ENCODE measurements at regions not wholly inside any gene's neighbourhood (a gene's known extent, or its start where the extent isn't known, plus 50 kb on each side); places are given as distances from the start of the nearest gene placed in this dataset.

- H3K4me1 ChIP-seq (ENCODE audit: insufficient read depth, low read length), result peaks cover 14% of the 10 kb centered on the region; the same call in 1 of the 2 replicates
- H3K9ac ChIP-seq (ENCODE audit: low read depth, low read length), result no peak overlapping the region
- no peaks in the 10 kb centered on the region for H3K36me3 ChIP-seq (ENCODE audit: insufficient read depth, low read length)
- no peaks in the 10 kb centered on the region for H3K9me3 ChIP-seq (ENCODE audit: control insufficient read depth, insufficient read depth, low read length)
Measured at GRCh38 chr3:72448375-72448823, 399.8 kb downstream of the SHQ1 start.

- no peaks in the 10 kb centered on the region for H3K9me3 ChIP-seq (ENCODE audit: control insufficient read depth, insufficient read depth, low read length)
- peak overlapping the region; percentile 51 for H3K9ac ChIP-seq (ENCODE audit: low read depth, low read length)
- H3K36me3 ChIP-seq (ENCODE audit: insufficient read depth, low read length), result no peaks in the 10 kb centered on the region; the same call in 1 of the 2 replicates
- H3K4me1 ChIP-seq (ENCODE audit: insufficient read depth, low read length), result peaks cover 22% of the 10 kb centered on the region
Measured at GRCh38 chr3:72447059-72447946, 400.9 kb downstream of the SHQ1 start.

- H3K4me1 ChIP-seq (ENCODE audit: insufficient read depth, low read length), result peaks cover 31% of the 10 kb centered on the region
- H3K9ac ChIP-seq (ENCODE audit: low read depth, low read length), result peak within 1 kb of the TSS; percentile 99
- no peaks in the 10 kb centered on the region for H3K9me3 ChIP-seq (ENCODE audit: control insufficient read depth, insufficient read depth, low read length)
- H3K36me3 ChIP-seq (ENCODE audit: insufficient read depth, low read length), result no peaks in the 10 kb centered on the region; the same call in 1 of the 2 replicates
Measured at GRCh38 chr3:72446218-72447058, 401.8 kb downstream of the SHQ1 start, which contains the start of gene RYBP. Gene RYBP, minus strand, starts transcription at chr3:72446621.

- no peaks in the 10 kb centered on the region; the same call in 1 of the 2 replicates for H3K36me3 ChIP-seq (ENCODE audit: insufficient read depth, low read length)
- H3K4me1 ChIP-seq (ENCODE audit: insufficient read depth, low read length), result peaks cover 35% of the 10 kb centered on the region
- H3K9ac ChIP-seq (ENCODE audit: low read depth, low read length), result peak overlapping the region; percentile 99
- no peaks in the 10 kb centered on the region for H3K9me3 ChIP-seq (ENCODE audit: control insufficient read depth, insufficient read depth, low read length)
Measured at GRCh38 chr3:72445827-72446217, 402.4 kb downstream of the SHQ1 start.

- H3K9ac ChIP-seq (ENCODE audit: low read depth, low read length), result peak overlapping the region; percentile 14; the same call in 1 of the 2 replicates
- no peaks in the 10 kb centered on the region for H3K9me3 ChIP-seq (ENCODE audit: control insufficient read depth, insufficient read depth, low read length)
- H3K4me1 ChIP-seq (ENCODE audit: insufficient read depth, low read length), result peaks cover 35% of the 10 kb centered on the region
- peaks cover 2% of the 10 kb centered on the region; the same call in 1 of the 2 replicates for H3K36me3 ChIP-seq (ENCODE audit: insufficient read depth, low read length)
Measured at GRCh38 chr3:72444656-72445223, 403.5 kb downstream of the SHQ1 start.

- no peaks in the 10 kb centered on the region for H3K9me3 ChIP-seq (ENCODE audit: control insufficient read depth, insufficient read depth, low read length)
- H3K36me3 ChIP-seq (ENCODE audit: insufficient read depth, low read length), result peaks cover 7% of the 10 kb centered on the region; the same call in 1 of the 2 replicates
- H3K9ac ChIP-seq (ENCODE audit: low read depth, low read length), result no peak overlapping the region
- peaks cover 32% of the 10 kb centered on the region for H3K4me1 ChIP-seq (ENCODE audit: insufficient read depth, low read length)
Measured at GRCh38 chr3:72442759-72443158, 405.5 kb downstream of the SHQ1 start.

- no peak overlapping the region for H3K9ac ChIP-seq (ENCODE audit: low read depth, low read length)
- H3K36me3 ChIP-seq (ENCODE audit: insufficient read depth, low read length), result peaks cover 7% of the 10 kb centered on the region; the same call in 1 of the 2 replicates
- H3K4me1 ChIP-seq (ENCODE audit: insufficient read depth, low read length), result peaks cover 32% of the 10 kb centered on the region
- H3K9me3 ChIP-seq (ENCODE audit: control insufficient read depth, insufficient read depth, low read length), result no peaks in the 10 kb centered on the region
Measured at GRCh38 chr3:72441284-72441994, 406.8 kb downstream of the SHQ1 start.

GRCh38 chr3:72440491-72440890 lies 407.8 kb downstream of the SHQ1 start:
- peaks cover 7% of the 10 kb centered on the region; the same call in 1 of the 2 replicates for H3K36me3 ChIP-seq (ENCODE audit: insufficient read depth, low read length)
- no peaks in the 10 kb centered on the region for H3K9me3 ChIP-seq (ENCODE audit: control insufficient read depth, insufficient read depth, low read length)
- H3K9ac ChIP-seq (ENCODE audit: low read depth, low read length), result no peak overlapping the region
- H3K4me1 ChIP-seq (ENCODE audit: insufficient read depth, low read length), result peaks cover 32% of the 10 kb centered on the region

- no peak overlapping the region for H3K9ac ChIP-seq (ENCODE audit: low read depth, low read length)
Measured at GRCh38 chr3:72439321-72440183, 408.7 kb downstream of the SHQ1 start.

GRCh38 chr3:72437661-72438406 lies 410.4 kb downstream of the SHQ1 start:
- H3K36me3 ChIP-seq (ENCODE audit: insufficient read depth, low read length), result peaks cover 7% of the 10 kb centered on the region; the same call in 1 of the 2 replicates
- no peaks in the 10 kb centered on the region for H3K9me3 ChIP-seq (ENCODE audit: control insufficient read depth, insufficient read depth, low read length)
- H3K9ac ChIP-seq (ENCODE audit: low read depth, low read length), result no peak overlapping the region
- peaks cover 16% of the 10 kb centered on the region for H3K4me1 ChIP-seq (ENCODE audit: insufficient read depth, low read length)

More at GRCh38 chr3:72439321-72440183, 408.7 kb downstream of the SHQ1 start:
- Histone ChIP-seq H3K9me3 (ENCODE audit: control insufficient read depth, insufficient read depth, low read length) (no peaks in the 10 kb centered on the region), H3K4me1 (ENCODE audit: insufficient read depth, low read length) (peaks cover 29% of the 10 kb centered on the region), H3K36me3 (ENCODE audit: insufficient read depth, low read length) (peaks cover 7% of the 10 kb centered on the region; the same call in 1 of the 2 replicates)

- Histone ChIP-seq H3K36me3 (ENCODE audit: insufficient read depth, low read length) (0 out of 2 replicates have a peak, but pooled peaks cover 7% of the 10 kb centered on the region), H3K4me1 (ENCODE audit: insufficient read depth, low read length) (peaks cover 10% of the 10 kb centered on the region), H3K9me3 (ENCODE audit: control insufficient read depth, insufficient read depth, low read length) (no peaks in the 10 kb centered on the region), H3K9ac (ENCODE audit: low read depth, low read length) (no peak overlapping the region)
Measured at GRCh38 chr3:72436863-72437592, 411.2 kb downstream of the SHQ1 start.

- Histone ChIP-seq H3K36me3 (ENCODE audit: insufficient read depth, low read length) (0 out of 2 replicates have a peak, but pooled peaks cover 2% of the 10 kb centered on the region), H3K9ac (ENCODE audit: low read depth, low read length) (no peak overlapping the region), H3K4me1 (ENCODE audit: insufficient read depth, low read length) (no peaks in the 10 kb centered on the region; the same call in 1 of the 2 replicates), H3K9me3 (ENCODE audit: control insufficient read depth, insufficient read depth, low read length) (no peaks in the 10 kb centered on the region)
Measured at GRCh38 chr3:72434296-72434695, 413.9 kb downstream of the SHQ1 start.
